Peyer's patch (tissue), 4 donors: ENCODE measurements at regions not wholly inside any gene's neighbourhood (a gene's known extent, or its start where the extent isn't known, plus 50 kb on each side); places are given as distances from the start of the nearest gene placed in this dataset.

Experiments used
- DNase-seq, 3 donors: peaks; one replicate each; pipeline ENCODE4 v3.0.0-alpha.2; 2017 to 2019
- H3K27ac ChIP-seq, 4 donors: fragments of 200-600 bp; sonication (generic); one replicate each; pipeline ENCODE4 v1.5.1; 2016 to 2019
- H3K27me3 ChIP-seq, 2 donors: fragments of 200-600 bp; sonication (generic); one replicate each; pipeline ENCODE4 v1.5.1; 2019
- H3K36me3 ChIP-seq, 3 donors: fragments of 200-600 bp; sonication (generic); one replicate each; pipeline ENCODE4 v1.5.1; 2016 to 2019
- H3K4me1 ChIP-seq, 4 donors: fragments of 200-600 bp; sonication (generic); one replicate each; pipeline ENCODE4 v1.5.1; 2016 to 2019
- H3K4me3 ChIP-seq, 4 donors: fragments of 200-600 bp; sonication (generic); 1 replicate in 3 of 4; 2 replicates in 1 of 4; pipeline ENCODE4 v1.5.1; 2016 to 2019; ENCODE audit warnings: mild to moderate bottlenecking in 1 of 4
- H3K9me3 ChIP-seq, 4 donors: fragments of 200-600 bp; sonication (generic); one replicate each; pipeline ENCODE4 v1.5.1; 2016 to 2019; ENCODE audit warnings: mild to moderate bottlenecking in 1 of 4
- POLR2A ChIP-seq, 2 donors: fragments of 450-650 bp; IDR thresholded peaks; one replicate each; pipeline ENCODE4 v1.5.1; 2017; ENCODE audit warnings: antibody characterized with exemption in 2 of 2, mild to moderate bottlenecking in 2 of 2, moderate library complexity in 2 of 2
- TF ChIP-seq, protein P1 (sequence below), 6 experiments: fragments of 450-650 bp in 4 of 6; fragments of 200-600 bp in 2 of 6; sonication (generic) in 1 of 6; IDR thresholded peaks; one replicate each; pipeline ENCODE4 v1.5.1; 2017 to 2019; ENCODE audit warnings: antibody characterized with exemption in 6 of 6, mild to moderate bottlenecking in 3 of 6, moderate library complexity in 1 of 6

DNA sequence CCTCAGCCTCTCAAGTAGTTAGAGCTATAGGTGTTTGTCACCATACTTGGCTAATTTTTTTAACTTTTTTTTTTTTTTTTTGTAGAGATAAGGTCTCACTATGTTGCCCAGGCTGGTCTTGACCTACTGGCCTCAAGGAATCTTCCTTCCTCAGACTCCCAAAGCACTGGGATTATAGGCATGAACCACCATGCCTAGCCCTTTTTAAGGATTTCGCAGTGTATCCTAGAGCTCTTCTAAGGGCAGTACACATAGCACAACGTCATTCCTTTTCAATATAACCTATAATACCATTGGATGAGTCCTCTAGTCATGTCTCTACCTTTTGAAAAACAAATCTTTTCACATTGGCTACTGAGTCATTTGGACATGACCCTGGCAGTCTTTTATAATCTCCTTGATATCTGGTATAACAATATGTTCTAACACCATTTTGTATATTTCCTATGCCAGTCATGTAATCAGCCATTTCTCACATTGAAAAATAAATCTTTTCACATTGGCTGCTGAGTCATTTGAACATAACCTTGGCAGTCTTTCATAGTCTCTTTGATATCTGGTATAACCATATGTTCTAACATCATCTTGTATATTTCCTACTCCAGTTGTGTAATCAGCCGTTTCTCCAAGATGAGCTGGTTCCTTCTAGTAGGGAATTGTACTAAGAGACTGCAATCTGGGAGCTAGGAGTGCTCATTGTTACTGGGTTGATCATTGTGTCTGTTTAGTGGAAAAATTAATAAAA, 944.7 kb downstream of the MCTP2 start:
- Histone ChIP-seq H3K36me3 (no peaks in the 10 kb centered on the region), H3K4me3 (no peak overlapping the region)
- TF ChIP-seq POLR2A (IDR thresholded peaks at IDR 0.05): no peak

DNA sequence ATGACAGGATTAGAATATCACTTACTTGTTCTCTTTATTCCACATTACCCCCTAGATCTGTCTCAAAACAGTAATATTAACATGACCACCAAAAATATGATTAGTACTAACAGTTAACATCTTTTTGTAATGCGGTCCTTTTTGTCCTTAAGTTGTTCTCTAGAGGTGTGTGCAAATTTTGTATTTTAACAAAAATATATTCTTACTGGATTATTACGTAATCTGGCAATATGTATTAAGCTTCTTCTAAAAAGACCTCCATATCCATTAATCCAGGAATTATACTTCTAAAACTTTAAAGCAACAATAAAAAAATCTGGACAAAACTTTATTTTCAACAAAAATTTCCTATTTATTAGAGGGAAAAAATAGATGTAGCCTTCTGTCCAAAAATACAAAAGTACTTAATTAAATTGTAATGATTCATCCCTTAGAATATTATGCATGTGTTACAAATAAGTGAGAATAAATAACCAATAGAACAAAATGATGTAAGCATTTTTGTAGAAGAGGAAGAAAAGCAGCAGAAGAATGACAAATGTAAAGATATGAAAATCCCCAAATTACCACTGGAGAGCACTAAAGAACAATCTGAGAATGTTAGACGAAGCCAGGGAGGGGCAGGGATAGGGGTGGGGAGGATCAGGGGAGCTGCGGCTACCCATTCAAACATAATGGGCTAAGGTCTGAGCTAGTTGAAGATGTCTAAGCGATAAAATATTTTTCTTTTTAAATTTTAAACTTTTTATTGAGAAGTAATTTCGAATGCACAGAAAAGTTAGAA, 945.6 kb downstream of the MCTP2 start:
- Histone ChIP-seq H3K4me3 (no peak overlapping the region), H3K36me3 (no peaks in the 10 kb centered on the region), H3K4me1 (no peaks in the 10 kb centered on the region), H3K27ac (no peak overlapping the region), H3K27me3 (no peaks in the 10 kb centered on the region), H3K9me3 (no peaks in the 10 kb centered on the region)
- TF ChIP-seq, protein P1, sequence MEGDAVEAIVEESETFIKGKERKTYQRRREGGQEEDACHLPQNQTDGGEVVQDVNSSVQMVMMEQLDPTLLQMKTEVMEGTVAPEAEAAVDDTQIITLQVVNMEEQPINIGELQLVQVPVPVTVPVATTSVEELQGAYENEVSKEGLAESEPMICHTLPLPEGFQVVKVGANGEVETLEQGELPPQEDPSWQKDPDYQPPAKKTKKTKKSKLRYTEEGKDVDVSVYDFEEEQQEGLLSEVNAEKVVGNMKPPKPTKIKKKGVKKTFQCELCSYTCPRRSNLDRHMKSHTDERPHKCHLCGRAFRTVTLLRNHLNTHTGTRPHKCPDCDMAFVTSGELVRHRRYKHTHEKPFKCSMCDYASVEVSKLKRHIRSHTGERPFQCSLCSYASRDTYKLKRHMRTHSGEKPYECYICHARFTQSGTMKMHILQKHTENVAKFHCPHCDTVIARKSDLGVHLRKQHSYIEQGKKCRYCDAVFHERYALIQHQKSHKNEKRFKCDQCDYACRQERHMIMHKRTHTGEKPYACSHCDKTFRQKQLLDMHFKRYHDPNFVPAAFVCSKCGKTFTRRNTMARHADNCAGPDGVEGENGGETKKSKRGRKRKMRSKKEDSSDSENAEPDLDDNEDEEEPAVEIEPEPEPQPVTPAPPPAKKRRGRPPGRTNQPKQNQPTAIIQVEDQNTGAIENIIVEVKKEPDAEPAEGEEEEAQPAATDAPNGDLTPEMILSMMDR (IDR thresholded peaks at IDR 0.05): no peak
- TF ChIP-seq POLR2A (IDR thresholded peaks at IDR 0.05): no peak
- no peak for DNase-seq

More for the DNA sequence above, 944.7 kb downstream of the MCTP2 start:
- H3K4me1 ChIP-seq: no peaks in the 10 kb centered on the region
- H3K27ac ChIP-seq: no peak overlapping the region
- no peaks in the 10 kb centered on the region for H3K9me3 ChIP-seq
- H3K27me3 ChIP-seq: no peaks in the 10 kb centered on the region
- DNase-seq: no peak

DNA sequence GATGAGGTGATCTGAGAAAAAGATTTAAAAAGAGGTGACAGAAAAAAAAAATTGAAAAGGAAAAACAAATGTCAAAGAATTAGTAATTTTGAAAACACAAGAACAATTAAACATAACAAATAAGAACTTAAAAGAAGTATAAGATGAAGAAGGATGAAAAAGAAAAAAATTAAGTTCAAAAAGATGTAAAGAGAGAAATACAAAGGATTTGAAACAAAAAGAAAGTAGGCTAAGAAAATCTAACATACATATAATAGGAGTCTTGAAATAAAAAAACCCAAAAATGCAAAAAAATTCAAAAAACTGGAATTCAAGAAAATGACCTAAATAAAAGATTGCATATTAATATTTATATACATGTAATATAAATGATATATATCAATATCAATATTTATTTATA, 949.2 kb downstream of the MCTP2 start:
- Histone ChIP-seq H3K27me3 (no peaks in the 10 kb centered on the region), H3K4me1 (no peaks in the 10 kb centered on the region), H3K27ac (no peak overlapping the region), H3K4me3 (no peak overlapping the region), H3K36me3 (no peaks in the 10 kb centered on the region), H3K9me3 (no peaks in the 10 kb centered on the region)
- no peak for DNase-seq
- TF ChIP-seq, protein P1 (IDR thresholded peaks at IDR 0.05): no peak
- TF ChIP-seq POLR2A (IDR thresholded peaks at IDR 0.05): no peak

DNA sequence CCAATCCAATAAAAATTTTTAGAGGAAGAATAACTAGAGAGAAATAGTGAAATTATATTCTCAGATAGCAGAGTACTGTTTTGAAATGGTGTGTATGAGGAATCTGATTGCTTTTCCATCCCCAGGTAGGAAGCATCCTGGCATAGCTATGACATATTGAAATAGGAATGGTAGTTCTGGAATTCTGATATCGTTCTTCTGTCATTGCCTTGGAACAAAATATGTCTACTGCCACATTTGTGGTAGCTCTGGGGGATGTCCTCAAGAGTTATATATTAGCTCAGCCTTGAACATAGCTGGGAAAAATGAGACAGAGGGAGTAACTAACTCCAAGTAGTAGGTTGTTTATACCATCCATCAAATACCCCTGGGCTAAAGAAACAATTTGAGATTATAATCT, 950.7 kb downstream of the MCTP2 start:
- H3K4me3 ChIP-seq: no peak overlapping the region
- no peaks in the 10 kb centered on the region for H3K4me1 ChIP-seq
- no peaks in the 10 kb centered on the region for H3K9me3 ChIP-seq
- TF ChIP-seq, protein P1 (IDR thresholded peaks at IDR 0.05): no peak
- no peak for TF ChIP-seq POLR2A (IDR thresholded peaks at IDR 0.05)
- H3K27ac ChIP-seq: no peak overlapping the region
- no peak for DNase-seq
- no peaks in the 10 kb centered on the region for H3K36me3 ChIP-seq
- H3K27me3 ChIP-seq: no peaks in the 10 kb centered on the region

DNA sequence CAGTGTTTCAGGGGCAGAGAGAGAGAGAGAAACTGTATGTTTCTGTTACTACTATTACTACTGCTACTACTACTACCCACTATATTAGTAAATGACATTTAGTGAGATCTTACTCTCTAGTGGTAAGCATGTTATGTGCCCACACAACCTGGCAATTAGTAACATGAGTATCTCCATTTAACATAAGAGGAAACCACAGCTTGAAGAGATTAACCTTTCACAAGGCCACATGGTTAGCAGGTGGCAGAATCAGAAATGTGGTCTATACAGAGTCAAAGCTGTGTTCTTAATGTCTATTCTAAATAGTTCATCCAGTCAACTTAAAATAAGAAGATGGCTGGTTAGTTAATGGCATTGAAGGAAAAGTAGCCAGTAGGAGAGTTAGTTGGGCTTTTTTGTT, 961.6 kb downstream of the MCTP2 start:
- DNase-seq: no peak
- TF ChIP-seq, protein P1 (IDR thresholded peaks at IDR 0.05): no peak
- no peak for TF ChIP-seq POLR2A (IDR thresholded peaks at IDR 0.05)
- no peaks in the 10 kb centered on the region for H3K27me3 ChIP-seq
- no peak overlapping the region for H3K27ac ChIP-seq
- H3K4me1 ChIP-seq: no peaks in the 10 kb centered on the region
- no peaks in the 10 kb centered on the region for H3K36me3 ChIP-seq
- no peak overlapping the region for H3K4me3 ChIP-seq
- no peaks in the 10 kb centered on the region for H3K9me3 ChIP-seq

DNA sequence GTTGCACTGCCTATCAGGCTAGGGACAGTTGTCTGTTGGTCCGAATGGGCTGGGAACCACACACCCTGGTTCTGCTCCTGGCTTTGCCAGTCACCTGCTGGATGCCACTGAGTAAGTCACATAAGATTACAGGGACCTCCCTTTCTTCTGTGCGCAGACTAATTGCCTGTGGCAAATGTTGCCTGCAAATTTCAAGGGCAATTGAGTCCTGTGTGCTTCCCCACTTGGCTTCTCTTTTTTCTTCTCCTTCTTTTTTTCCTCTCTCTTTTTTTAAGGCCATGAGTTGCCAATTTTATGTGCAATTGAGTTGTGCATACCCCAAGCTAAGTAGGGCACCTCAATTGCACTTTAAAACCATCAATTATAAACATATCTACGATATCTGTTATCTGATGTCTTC, 963.4 kb downstream of the MCTP2 start:
- Histone ChIP-seq H3K4me3 (no peak overlapping the region), H3K4me1 (no peaks in the 10 kb centered on the region), H3K27ac (no peak overlapping the region), H3K9me3 (no peaks in the 10 kb centered on the region), H3K36me3 (no peaks in the 10 kb centered on the region), H3K27me3 (no peaks in the 10 kb centered on the region)
- TF ChIP-seq, protein P1 (IDR thresholded peaks at IDR 0.05): no peak
- no peak for TF ChIP-seq POLR2A (IDR thresholded peaks at IDR 0.05)
- no peak for DNase-seq
